Natural killer cell (primary cell): ENCODE measurements at regions not wholly inside any gene's neighbourhood (a gene's known extent, or its start where the extent isn't known, plus 50 kb on each side); places are given as distances from the start of the nearest gene placed in this dataset.

Experiments
- ATAC-seq, 3 donors: fragments of 150-1000 bp in 2 of 3; fragments of 200-7000 bp in 1 of 3; cut with Tn5 transposase; 1 replicate in 1 of 3; 2 replicates in 2 of 3; pipeline ENCODE4 v1.10.0; 2021; ENCODE audit warnings: mild to moderate bottlenecking in 2 of 3, moderate library complexity in 2 of 3
- DNase-seq, 2 donors: peaks; one replicate each; pipeline versions ENCODE4 v3.0.0 to v3.0.0-alpha.2; 2013 to 2021; ENCODE audit warnings: mixed read lengths in 1 of 2
- H3K27ac ChIP-seq: one replicate; pipeline ENCODE4 v1.5.1; 2013; ENCODE audit warnings: mild to moderate bottlenecking, low read length
- H3K27me3 ChIP-seq: one replicate; pipeline ENCODE4 v1.6.1; 2013; ENCODE audit warnings: low read length; ENCODE audit not compliant: control insufficient read depth, insufficient read depth
- H3K36me3 ChIP-seq: one replicate; pipeline ENCODE4 v1.6.1; 2013; ENCODE audit warnings: low read length; ENCODE audit not compliant: control insufficient read depth, insufficient read depth
- H3K4me1 ChIP-seq: one replicate; pipeline ENCODE4 v1.6.1; 2013; ENCODE audit warnings: low read length; ENCODE audit not compliant: control insufficient read depth, insufficient read depth
- H3K4me3 ChIP-seq: one replicate; pipeline ENCODE4 v1.5.1; 2013; ENCODE audit warnings: low read length
- H3K9me3 ChIP-seq: one replicate; pipeline ENCODE4 v1.6.1; 2013; ENCODE audit warnings: low read length; ENCODE audit not compliant: control insufficient read depth, insufficient read depth
- H3K27ac Mint-ChIP-seq, 2 donors: one replicate each; pipeline ENCODE4 v1.8.0; 2022; ENCODE audit warnings: mild to moderate bottlenecking in 2 of 2, mixed read lengths in 2 of 2, moderate library complexity in 1 of 2
- H3K27me3 Mint-ChIP-seq, 2 donors: one replicate each; pipeline ENCODE4 v1.8.0; 2022; ENCODE audit warnings: low read depth in 2 of 2, mixed read lengths in 2 of 2
- H3K36me3 Mint-ChIP-seq: one replicate; pipeline ENCODE4 v1.8.0; 2022; ENCODE audit warnings: mixed read lengths
- H3K4me1 Mint-ChIP-seq, 2 donors: one replicate each; pipeline ENCODE4 v1.8.0; 2022; ENCODE audit warnings: mixed read lengths in 2 of 2
- H3K4me3 Mint-ChIP-seq: one replicate; pipeline ENCODE4 v1.8.0; 2022; ENCODE audit warnings: mild to moderate bottlenecking, moderate library complexity, mixed read lengths
- H3K9me3 Mint-ChIP-seq, 2 donors: one replicate each; pipeline ENCODE4 v1.8.0; 2022; ENCODE audit warnings: mixed read lengths in 2 of 2
- CTCF ChIP-seq: fragments of 200-600 bp; IDR thresholded peaks from one replicate; pipeline ENCODE4 v1.8.0; 2022; ENCODE audit warnings: antibody characterized with exemption
- WGBS: methylation state at CpG from one replicate; pipeline ENCODE4 v1.1.7; 2013; ENCODE audit warnings: missing lambda C conversion rate; ENCODE audit not compliant: insufficient coverage; 5-methylcytosine and 5-hydroxymethylcytosine counted together
- intact Hi-C: fragments of 100-400 bp; cut with micrococcal nuclease; formaldehyde crosslinking; loops from one replicate; pipeline ENCODE4 v1.14.2; 2022

DNA sequence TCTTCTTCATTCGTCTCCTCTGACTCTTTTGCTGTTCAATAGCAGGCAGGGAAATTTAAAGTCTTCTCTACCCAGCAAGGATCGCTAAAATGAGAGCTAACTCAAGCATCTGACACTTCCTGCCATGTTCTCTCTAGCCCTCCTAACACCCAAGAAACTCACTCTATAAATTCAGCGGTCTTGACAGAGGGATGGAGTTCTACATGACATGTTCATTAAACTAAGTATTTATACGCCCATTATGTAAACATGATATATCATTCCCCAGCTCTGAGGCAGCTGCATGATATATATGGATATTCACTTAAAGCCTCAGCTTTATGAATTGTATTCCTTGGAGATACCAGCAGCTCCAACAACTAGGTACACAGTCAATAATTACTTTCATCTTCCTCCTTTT lies 231.0 kb downstream of the METTL4 start:
- Mint-ChIP-seq H3K27me3 (peaks cover 0 to 11% of the 10 kb centered on the region in 2 donors), H3K9me3 (no peaks in the 10 kb centered on the region), H3K36me3 (no peaks in the 10 kb centered on the region), H3K4me1 (no peaks in the 10 kb centered on the region), H3K27ac (no peak overlapping the region), H3K4me3 (no peak overlapping the region)
- Histone ChIP-seq H3K9me3 (no peaks in the 10 kb centered on the region), H3K36me3 (no peaks in the 10 kb centered on the region), H3K27ac (no peak overlapping the region), H3K27me3 (no peaks in the 10 kb centered on the region), H3K4me1 (no peaks in the 10 kb centered on the region), H3K4me3 (no peak overlapping the region)
- intact Hi-C loops = no loop called here
- TF ChIP-seq CTCF = no peak
- DNase-seq = no peak
- WGBS = 83% methylated on average over 3 of the region's 4 CpGs
- no peak for ATAC-seq

- H3K27me3 ChIP-seq = no peaks in the 10 kb centered on the region
- TF ChIP-seq CTCF = no peak
- H3K4me1 ChIP-seq = no peaks in the 10 kb centered on the region
- Mint-ChIP-seq H3K36me3 (no peaks in the 10 kb centered on the region), H3K27ac (no peak overlapping the region), H3K4me3 (no peak overlapping the region), H3K4me1 (no peaks in the 10 kb centered on the region), H3K27me3 (peaks cover 0 to 2% of the 10 kb centered on the region in 2 donors), H3K9me3 (peaks cover 0 to 5% of the 10 kb centered on the region in 2 donors)
- WGBS = 86% methylated on average over 3 of the region's 5 CpGs
- H3K4me3 ChIP-seq = no peak overlapping the region
- no peak overlapping the region for H3K27ac ChIP-seq
- DNase-seq (no peak), ATAC-seq (no peak)
- intact Hi-C loops = no loop called here
- no peaks in the 10 kb centered on the region for H3K36me3 ChIP-seq
- no peaks in the 10 kb centered on the region for H3K9me3 ChIP-seq
Measured at GRCh38 chr18:2348003-2348402, 223.3 kb downstream of the METTL4 start.

GRCh38 chr18:2351126-2351850 lies 220.0 kb downstream of the METTL4 start:
- Histone ChIP-seq H3K4me3 (no peak overlapping the region), H3K27me3 (no peaks in the 10 kb centered on the region), H3K4me1 (no peaks in the 10 kb centered on the region), H3K9me3 (no peaks in the 10 kb centered on the region), H3K36me3 (no peaks in the 10 kb centered on the region), H3K27ac (no peak overlapping the region)
- no peak overlapping the region for H3K27ac Mint-ChIP-seq
- intact Hi-C loops = no loop called here
- peaks cover 0 to 5% of the 10 kb centered on the region in 2 donors for H3K9me3 Mint-ChIP-seq
- WGBS = 85% methylated on average over 30 of the region's 31 CpGs
- DNase-seq (no peak), ATAC-seq (no peak)
- no peak overlapping the region for H3K4me3 Mint-ChIP-seq
- H3K4me1 Mint-ChIP-seq = no peaks in the 10 kb centered on the region
- TF ChIP-seq CTCF = no peak
- peaks cover 0 to 2% of the 10 kb centered on the region in 2 donors for H3K27me3 Mint-ChIP-seq
- no peaks in the 10 kb centered on the region for H3K36me3 Mint-ChIP-seq

DNA sequence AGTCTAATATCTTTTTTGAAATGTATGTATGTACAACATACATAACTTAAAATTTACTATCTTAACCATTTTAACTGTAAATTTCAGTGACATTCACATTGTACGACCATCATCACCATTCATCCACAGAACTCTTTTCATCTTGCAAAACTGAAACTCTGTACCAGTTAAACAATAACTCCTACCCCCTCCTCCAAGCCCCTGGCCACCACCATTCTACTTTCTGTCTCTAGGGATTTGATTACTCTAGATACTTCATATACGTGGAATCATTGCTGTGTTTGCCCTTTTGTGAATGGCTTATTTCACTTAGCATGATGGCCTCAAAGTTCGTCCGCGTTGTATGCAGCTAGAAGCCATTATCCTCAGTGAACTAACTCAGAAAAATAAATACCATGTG lies 217.0 kb downstream of the METTL4 start:
- 89% methylated on average over 4 of the region's 5 CpGs for WGBS
- no peak for ATAC-seq

More for the DNA sequence above, 217.0 kb downstream of the METTL4 start:
- intact Hi-C loops = no loop called here
- Histone ChIP-seq H3K9me3 (no peaks in the 10 kb centered on the region), H3K4me3 (no peak overlapping the region), H3K4me1 (no peaks in the 10 kb centered on the region), H3K27ac (no peak overlapping the region), H3K36me3 (no peaks in the 10 kb centered on the region), H3K27me3 (no peaks in the 10 kb centered on the region)
- no peak overlapping the region for H3K4me3 Mint-ChIP-seq
- no peak for DNase-seq
- no peaks in the 10 kb centered on the region for H3K4me1 Mint-ChIP-seq
- H3K27me3 Mint-ChIP-seq = peaks cover 0 to 4% of the 10 kb centered on the region in 2 donors
- no peaks in the 10 kb centered on the region for H3K36me3 Mint-ChIP-seq
- H3K9me3 Mint-ChIP-seq = peaks cover 0 to 2% of the 10 kb centered on the region in 2 donors
- H3K27ac Mint-ChIP-seq = no peak overlapping the region
- no peak for TF ChIP-seq CTCF
